Astrocyte (in vitro differentiated cells and primary cell): ENCODE measurements at regions not wholly inside any gene's neighbourhood (a gene's known extent, or its start where the extent isn't known, plus 50 kb on each side); places are given as distances from the start of the nearest gene placed in this dataset.
"Not testable (repeated sequence)": the region's sequence is repeated elsewhere in the genome, so short reads cannot be mapped to it uniquely, and the experiment has no call there.

Experiments used
- EZH2 ChIP-seq: IDR thresholded peaks from 2 replicates; pipeline ENCODE4 v1.6.1; 2012; ENCODE audit warnings: mild to moderate bottlenecking, low read length, inconsistent platforms; ENCODE audit not compliant: insufficient read depth
- TF ChIP-seq, protein P1 (sequence below): IDR thresholded peaks from 2 replicates; pipeline ENCODE4 v1.5.1; 2011; ENCODE audit warnings: low read depth, mild to moderate bottlenecking, inconsistent platforms, low read length, moderate library complexity; ENCODE audit not compliant: insufficient read depth

DNA sequence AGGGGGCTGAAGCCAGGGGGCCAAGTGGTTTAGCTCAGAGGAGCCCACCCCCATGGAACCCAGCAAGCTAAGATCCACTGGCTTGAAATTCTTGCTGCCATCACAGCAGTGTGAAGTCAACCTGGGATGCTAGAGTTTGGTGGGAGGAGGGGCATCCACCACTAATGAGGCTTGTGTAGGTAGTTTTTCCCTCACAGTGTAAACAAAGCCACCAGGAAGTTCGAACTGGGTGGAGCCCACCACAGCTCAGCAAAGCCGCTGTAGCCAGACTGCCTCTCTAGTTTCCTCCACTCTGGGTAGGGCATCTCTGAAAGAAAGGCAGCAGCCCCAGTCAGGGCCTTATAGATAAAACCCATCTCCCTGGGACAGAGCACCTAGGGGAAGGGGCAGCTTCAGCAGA lies 187.4 kb upstream of the CENPE start:
- TF ChIP-seq, protein P1, sequence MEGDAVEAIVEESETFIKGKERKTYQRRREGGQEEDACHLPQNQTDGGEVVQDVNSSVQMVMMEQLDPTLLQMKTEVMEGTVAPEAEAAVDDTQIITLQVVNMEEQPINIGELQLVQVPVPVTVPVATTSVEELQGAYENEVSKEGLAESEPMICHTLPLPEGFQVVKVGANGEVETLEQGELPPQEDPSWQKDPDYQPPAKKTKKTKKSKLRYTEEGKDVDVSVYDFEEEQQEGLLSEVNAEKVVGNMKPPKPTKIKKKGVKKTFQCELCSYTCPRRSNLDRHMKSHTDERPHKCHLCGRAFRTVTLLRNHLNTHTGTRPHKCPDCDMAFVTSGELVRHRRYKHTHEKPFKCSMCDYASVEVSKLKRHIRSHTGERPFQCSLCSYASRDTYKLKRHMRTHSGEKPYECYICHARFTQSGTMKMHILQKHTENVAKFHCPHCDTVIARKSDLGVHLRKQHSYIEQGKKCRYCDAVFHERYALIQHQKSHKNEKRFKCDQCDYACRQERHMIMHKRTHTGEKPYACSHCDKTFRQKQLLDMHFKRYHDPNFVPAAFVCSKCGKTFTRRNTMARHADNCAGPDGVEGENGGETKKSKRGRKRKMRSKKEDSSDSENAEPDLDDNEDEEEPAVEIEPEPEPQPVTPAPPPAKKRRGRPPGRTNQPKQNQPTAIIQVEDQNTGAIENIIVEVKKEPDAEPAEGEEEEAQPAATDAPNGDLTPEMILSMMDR: not testable (repeated sequence)
- TF ChIP-seq EZH2: not testable (repeated sequence)
